GM18858 (cell line): ENCODE measurements at regions not wholly inside any gene's neighbourhood (a gene's known extent, or its start where the extent isn't known, plus 50 kb on each side); places are given as distances from the start of the nearest gene placed in this dataset.
"Not testable (repeated sequence)": the region's sequence is repeated elsewhere in the genome, so short reads cannot be mapped to it uniquely, and the experiment has no call there.

Experiments
- ATAC-seq: cut with Tn5 transposase; IDR thresholded peaks from one replicate; pipeline ENCODE4 v1.9.1; 2021; ENCODE audit not compliant: unreplicated experiment

DNA sequence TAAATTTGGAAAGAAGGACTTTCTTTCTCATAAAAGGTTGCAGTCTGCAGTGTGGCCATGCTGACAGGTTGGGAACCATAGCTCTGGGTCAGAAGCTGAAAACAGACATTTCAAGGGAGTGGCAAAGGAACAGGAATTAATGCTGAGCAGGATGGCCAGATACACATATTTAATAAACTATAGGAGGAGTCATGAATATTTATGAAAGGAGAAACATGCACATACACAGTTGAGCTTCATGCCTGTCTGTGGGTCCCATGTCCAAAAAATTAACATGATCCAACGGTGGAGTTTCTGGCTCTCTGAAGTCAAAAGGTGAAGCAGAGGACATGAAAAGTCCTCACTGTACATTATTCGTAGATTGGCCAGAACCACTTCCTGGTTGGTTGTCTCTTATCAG lies 2556.0 kb downstream of the PCDH9 start:
- no peak for ATAC-seq

DNA sequence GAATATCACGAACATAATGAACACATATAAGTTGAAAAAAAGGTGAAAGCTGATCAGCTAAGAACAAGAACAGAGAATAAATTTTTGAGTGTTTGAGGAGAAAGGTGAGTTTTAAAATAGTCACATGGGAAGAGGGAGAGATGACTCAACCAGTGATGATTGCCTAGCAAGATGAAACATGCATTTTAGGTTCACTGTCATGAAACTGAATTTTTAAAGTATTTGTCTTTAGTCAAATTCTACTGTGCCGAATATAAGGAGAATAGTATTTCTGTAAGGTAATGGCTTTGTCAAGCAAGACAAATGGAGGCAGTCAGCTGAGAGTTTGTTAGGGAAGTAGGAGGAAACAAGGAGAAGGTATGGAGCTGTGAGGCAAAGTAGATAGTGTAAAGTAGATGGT lies 2557.4 kb downstream of the PCDH9 start:
- ATAC-seq, result no peak

DNA sequence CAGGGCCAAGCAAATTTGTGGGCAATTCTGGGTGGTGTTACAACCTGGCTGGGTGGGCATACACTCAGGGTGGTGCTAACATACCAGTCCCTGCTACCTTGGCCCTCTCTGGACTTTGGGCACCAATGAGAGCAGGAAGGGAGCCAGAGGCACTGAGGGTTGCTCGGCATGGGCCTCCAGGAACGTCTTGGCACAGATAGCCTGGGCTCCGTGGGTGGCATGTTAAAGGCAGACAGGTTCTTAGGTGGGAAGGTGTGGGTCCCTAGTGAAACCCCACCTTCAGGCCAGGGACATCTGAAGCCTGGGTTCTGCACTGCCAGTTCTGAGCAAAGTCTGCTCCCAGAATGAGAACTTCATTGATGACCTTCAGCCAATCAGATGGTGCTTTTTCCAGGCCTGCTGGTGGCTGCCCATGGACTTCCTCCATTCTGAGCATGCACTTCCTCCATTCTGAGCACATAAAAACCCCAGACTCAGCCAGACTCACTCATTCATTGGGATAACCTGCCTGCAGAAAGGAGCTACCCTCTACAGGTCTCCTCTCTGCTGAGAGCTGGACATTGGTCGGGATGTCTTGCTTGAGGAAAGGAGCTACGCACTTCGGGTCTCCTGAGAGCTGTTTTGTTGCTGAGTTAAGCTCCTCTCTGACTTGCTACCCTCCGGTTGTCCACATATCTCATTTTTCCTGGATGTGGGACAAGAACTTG lies 2567.1 kb downstream of the PCDH9 start:
- ATAC-seq, result no peak

DNA sequence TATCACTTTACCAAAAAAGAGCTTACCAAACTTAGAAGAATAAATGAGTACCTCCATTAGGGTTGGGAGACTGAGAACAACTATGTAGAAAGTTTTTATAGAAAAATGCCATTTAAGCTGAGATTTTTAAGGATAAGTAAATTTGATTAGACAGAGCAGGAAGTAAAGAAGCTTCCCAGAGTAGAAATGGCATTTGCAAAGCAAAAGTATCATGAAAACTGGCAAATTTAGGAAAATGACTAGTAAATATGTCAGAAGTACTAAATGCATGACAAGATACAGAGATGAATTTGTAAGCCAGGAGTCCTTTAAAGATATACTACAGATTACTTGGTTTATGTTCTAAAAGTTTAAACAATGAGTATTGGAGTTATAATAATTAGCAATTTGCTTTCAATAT lies 2581.8 kb downstream of the PCDH9 start:
- ATAC-seq, result no peak

DNA sequence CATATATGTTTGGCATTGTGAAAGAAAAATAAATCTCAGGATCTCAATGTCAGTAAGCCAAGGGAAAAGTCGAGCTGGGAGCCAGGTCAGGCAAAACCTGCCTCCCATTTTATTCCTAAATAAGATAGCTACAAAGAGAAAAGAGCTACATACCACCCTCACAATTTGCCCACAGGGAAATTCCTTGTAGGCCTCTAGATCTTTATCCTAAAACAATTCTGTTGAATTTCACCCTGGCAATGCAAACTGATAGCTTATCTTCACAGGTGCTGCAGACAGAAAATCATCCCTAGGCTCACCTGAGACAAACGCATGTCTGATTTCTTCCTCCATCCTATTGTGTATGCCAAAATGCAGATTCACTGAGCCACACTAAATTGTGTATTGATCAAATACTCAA lies 2587.1 kb downstream of the PCDH9 start:
- no peak for ATAC-seq

DNA sequence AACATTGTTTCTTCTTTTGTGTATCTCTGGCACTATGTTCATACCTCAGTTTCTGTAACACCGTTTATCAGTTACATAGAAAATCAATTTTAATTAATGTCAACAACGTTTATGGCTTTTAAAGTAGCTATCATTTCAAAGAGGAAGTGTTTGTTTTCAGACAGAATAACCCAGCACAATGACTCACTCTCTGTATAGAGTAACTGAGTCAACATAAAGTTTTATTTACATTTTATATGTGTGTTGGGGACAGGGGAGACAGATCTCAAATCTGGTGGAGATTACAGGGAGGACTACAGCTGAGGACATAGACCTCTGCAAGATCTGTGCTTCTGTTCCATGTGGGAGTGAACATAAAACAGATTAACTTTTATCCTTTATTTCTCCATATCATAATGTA lies 2590.1 kb downstream of the PCDH9 start:
- ATAC-seq, result no peak

DNA sequence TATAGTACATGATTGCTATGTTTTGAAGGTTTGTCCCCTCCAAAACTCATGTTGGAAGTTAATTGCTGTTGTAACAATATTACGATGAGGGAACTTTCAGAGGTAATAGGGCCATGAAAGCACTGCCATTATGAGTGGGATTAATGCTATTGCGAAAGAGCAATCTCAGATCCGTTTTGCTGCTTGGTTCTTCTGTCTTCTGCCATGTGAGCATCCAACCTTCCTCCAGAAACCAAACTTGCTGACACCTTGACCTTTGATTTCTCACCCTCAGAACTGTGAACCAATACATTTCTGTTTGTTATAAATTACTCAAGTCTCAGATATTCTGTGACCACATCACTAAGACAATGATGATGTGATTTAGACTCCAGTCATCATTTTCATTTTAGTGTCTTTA lies 2590.9 kb downstream of the PCDH9 start:
- no peak for ATAC-seq

DNA sequence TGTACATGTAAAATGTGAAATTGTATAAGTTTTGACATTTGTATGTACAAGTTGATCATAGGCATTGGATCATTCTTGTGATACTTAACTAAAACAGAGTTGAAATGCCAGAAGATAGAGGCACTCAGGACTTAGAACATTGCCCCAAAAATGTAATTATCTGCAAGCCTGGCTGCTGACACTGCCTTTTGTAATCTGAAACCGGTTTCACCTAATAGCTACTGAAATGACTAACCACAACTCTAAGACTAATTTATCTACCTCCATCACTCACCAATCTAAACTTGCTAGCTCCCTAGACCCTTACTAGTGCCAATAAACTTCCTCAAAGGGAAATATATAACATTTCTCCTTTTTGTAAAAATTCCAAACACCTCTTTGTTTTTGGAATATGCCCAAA lies 2596.2 kb downstream of the PCDH9 start:
- ATAC-seq, result no peak

DNA sequence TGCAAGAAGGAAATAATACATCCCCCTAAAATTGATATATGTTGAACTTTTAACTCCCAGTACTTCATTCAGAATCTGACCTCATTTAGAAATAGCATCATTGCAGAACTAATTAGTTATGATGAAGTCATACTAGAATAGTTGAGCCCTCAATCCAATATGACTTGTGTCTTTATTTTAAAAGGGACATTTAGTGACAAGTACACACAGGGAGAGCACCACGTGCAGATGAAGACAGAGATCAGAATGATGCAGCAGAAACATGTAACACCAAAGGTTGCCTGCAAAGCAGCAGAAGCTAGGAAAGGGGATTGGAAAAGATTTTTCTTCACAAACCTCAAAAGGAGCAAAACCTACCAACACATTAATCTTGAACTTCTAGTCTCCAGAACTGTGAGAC lies 2602.5 kb downstream of the PCDH9 start:
- no peak for ATAC-seq

DNA sequence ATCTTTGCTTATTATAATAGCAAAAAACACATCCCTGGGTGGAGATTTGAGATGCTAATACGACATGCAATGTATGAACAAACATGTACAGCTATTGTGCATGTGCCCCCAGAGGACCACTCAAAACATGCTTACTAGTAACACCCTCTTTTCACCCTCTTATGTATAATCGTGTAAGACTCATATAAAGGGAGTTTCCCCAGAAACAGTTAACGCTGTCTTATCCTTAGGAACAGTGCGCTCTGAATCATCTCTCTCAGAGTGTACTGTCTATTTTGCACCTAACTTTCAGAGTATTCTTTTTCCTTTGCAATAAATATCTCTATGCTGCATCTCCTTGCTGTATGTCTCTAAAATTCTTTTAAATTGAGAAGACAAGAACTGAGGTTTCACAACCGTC lies 2604.0 kb downstream of the PCDH9 start:
- ATAC-seq, result no peak

DNA sequence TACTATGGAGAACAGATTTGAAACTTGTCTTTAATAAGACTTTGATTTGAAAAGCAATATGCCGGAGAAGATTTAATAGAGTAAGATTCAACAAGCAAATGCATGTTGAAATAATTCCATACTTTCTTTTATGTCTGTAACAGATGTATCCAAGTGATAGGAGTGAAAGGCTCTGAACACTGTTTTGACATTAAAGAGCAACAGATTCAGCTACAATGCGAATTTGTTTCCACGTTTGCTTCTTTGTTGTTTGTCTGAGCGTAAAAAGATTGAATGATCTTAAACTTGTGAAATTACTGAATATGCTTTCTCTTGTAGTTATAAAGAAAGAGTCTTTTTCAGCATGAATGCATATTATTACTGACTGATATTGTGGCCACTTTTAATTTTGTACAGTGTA lies 2612.9 kb downstream of the PCDH9 start:
- no peak for ATAC-seq

DNA sequence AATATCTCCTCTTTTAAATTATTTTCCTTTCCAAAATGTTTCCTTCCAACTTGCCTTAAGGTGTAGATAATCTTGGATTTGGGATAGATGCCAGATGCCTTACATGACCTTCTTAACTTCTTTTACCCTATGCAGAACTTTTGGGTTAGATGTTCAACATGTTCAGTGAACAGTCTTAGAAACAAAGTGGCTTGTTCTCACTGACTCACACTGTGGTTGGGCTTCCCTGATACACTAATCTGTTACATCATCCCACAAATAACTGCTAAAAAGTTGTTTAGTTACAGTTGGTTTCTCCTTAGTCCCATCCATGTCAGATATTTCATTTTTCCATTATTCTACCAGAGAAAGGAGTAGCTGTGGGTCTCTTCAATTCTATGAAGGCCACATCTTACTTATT lies 2638.2 kb downstream of the PCDH9 start:
- ATAC-seq, result no peak

DNA sequence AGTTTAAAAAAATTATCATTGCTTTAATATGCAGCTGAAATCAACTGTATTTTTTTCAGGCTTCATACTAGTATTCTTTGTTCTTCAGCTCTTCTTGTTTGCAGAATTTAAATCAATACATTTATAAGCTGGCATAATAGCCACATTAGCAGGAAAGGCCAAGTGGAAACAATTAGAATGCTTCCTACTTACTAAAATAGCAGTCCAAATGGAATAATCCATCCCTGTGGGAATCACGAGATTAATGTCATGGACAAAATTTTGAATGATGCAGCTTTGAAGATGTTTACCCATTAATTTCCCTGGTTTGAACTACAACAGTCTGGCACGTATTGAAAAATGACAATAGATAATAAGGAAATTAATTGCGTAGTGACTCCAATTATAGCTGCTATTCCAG lies 2650.8 kb downstream of the PCDH9 start:
- no peak for ATAC-seq

DNA sequence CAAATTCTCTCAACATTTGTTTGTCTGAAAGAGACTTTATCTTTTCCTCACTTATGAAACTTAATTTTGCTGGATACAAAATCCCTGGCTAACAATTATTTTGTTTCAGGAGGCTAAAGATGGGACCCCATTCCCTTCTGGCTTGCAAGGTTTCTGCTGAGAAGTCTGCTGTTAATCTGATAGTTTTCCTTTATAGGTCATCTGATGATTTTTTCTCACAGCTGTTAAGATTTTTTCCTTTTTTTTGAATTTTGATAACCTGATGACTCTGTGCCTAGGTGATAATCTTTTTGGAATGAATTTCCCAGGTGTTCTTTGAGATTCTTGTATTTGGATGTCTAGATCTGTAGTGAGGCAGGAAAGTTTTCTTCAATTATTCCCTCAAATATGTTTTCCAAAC lies 2661.4 kb downstream of the PCDH9 start:
- ATAC-seq, result no peak

DNA sequence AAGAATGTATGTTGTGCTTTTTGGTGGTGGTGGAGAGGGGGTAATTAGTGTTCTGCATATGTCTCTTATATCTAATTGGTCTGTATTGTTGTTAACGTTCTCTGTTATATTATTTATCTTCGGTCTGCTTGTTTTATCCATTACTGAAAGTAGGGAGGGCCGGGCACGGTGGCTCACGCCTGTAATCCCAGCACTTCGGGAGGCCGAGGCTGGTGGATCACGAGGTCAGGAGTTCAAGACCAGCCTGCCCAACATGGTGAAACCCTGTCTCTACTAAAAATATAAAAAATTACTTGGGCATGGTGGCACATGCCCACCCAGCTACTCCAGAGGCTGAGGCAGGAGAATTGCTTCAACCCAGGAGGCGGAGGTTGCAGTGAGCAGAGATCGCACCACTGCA lies 2672.1 kb downstream of the PCDH9 start:
- not testable (repeated sequence) for ATAC-seq

DNA sequence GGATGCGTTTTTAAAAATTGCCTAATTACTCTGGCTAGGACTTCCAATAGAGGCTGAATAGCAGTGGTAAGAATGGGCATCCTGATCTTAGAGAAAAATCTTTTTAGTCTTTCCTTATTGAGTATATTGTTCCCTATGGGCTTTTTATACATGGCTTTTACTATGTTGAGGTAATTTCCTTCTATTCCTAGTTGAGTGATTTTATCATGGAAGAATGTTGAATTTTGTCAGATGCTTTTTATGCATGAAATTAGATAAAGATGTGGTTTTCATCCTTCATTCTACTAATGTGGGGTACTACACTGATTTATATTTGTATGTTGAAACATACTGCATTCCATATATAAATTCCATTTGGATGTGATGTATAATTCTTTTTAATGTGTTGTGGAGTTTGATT lies 2673.8 kb downstream of the PCDH9 start:
- no peak for ATAC-seq

DNA sequence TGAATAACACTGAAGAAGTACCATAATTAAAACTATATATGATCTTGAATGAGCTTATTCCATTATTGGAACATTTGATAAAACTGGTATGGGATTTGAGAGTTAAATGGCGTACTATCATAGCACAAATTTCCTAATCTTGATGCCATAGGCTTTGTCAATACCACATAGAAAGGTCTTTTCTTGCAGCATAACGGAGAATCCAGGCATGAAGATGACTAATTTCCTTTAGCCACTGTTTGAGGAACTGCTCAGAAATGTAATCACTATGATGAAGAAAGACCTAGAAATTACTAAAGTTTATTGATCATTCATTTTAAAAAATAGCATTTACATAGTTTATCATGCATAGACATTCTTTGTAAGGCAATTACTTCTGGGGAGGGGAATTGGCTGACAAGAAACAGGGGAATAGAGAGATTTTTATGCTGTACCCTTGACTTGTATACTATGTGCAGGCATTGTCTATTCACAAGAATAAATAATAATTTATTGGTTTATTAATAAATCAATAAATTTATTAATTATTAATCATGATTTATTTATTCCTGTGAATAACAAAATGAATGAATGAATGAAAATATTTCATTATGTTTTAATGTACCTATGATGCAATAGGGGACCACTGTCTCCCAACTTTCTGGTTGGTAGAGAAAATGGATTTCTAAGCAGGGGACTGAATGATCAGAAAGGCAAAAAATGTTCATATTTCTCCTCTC lies 2676.6 kb downstream of the PCDH9 start:
- ATAC-seq, result no peak

DNA sequence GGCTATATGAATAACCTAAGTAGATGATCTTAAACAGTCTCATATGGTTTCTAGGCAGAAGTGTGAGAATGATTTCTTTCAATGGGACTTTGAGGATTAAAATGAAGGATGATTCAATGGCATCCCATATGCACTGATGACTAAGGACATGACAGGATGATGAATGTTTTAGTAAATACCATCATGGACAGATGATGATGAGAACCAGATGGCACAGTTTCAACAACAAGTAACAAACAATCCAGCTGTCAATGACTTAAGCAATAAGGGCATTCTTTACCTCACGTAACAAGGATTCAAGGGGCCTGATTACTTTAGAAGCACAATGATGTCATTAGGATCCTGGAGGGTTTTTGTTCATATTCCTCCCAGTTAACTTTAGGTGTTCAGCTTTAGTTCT lies 2678.4 kb downstream of the PCDH9 start:
- ATAC-seq, result no peak

DNA sequence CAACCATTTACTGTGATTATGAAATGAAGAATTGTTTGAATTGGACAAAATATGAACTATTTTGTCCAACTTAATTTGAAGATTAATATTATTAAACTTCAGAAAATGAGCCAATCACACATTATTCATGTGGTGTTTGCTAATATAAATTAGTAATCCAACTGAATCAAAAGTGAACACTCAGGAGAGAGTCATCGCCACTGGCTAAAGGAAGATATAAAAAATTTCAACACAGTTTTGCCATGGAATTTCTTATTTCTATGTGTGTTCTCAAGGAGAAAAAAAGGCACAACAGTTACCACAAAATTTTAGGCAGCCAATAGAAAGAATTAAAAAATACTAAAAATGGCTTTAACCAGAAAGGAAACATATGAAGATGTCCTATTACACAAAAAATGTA lies 2683.8 kb downstream of the PCDH9 start:
- no peak for ATAC-seq

DNA sequence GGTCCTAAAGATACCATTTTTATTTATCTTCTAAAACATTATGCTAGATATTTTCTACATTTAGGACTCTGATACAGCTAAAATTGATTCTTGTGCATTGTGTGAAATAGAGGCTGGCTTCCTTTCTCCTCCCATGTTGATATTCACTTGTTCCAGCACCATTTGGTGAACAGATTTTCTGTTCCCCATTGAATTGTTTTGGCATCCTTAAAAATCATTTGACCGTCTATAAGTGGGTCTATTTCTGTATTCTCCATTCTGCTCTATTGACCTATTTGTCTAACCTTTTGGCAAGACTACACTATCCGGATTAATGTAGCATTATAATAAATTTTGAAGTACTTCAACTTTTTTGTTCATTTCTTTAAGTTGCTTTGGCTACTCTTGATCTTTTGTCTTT lies 2689.2 kb downstream of the PCDH9 start:
- no peak for ATAC-seq

DNA sequence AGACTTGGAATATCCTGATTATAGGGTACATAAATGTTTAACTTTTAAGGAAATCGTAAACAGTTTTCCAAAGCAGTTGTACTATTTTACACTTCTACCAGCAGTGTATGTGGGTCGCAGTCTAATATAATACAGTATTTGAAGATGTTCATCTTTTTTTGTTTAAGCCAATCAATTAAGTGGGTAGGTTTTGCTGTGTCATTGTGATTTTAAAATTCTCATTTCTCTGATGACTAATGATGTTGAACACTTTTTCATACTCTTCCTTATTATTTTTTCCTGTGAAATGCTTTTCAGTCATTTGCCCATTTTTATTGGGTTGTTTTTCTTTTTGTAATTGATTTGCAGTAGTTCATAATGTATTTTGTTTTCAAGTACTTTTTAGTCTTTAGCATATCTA lies 2689.7 kb downstream of the PCDH9 start:
- no peak for ATAC-seq

DNA sequence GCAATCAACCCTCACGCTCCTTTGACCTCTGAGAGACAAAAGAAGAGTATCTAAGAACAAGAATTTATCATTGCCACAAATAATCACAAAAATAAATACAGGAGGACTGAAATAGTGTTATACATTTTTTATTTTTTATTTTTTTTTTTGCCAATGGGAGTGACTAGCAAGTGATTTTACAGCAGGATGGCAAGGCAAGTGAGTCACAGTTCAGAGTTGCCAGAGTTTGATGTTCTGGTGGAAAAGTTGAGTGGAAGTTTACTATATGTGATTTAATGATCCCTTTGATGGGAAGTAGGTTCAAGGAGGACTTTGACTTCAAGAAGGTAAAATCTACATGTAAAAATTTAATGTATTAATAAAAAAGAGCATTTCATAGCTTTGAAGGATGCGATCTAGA lies 2691.4 kb downstream of the PCDH9 start:
- ATAC-seq, result no peak

DNA sequence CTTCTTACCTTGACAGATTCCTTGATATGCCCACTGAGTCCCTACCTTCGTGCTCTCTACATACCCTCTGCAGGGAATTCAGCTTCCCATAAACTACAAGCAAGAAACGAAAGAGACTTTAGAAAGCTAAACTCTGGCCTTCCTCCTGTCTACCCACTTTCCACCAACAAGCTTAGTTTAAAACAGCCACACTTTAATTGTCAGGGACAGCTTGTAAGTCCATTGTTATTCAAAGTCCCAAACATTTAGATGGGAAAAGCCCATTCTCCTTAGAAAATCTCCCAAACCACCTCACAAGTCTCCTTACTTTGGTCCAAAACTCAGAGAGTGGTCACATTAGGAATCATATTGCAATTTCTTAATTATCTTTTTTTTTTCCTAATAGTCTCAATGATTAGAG lies 2695.8 kb downstream of the PCDH9 start:
- ATAC-seq, result no peak
